A673 (cell line): ENCODE measurements at regions not wholly inside any gene's neighbourhood (a gene's known extent, or its start where the extent isn't known, plus 50 kb on each side); places are given as distances from the start of the nearest gene placed in this dataset.
"Not testable (repeated sequence)": the region's sequence is repeated elsewhere in the genome, so short reads cannot be mapped to it uniquely, and the experiment has no call there.

Experiments used
- CTCF ChIP-seq: fragments of 300-800, 200-600 bp; sonication (generic); conservative IDR thresholded peaks from 2 replicates; pipeline ENCODE4 v1.5.1; 2017; ENCODE audit warnings: low read depth, mild to moderate bottlenecking, antibody characterized with exemption, low read length, moderate library complexity, mixed read lengths
- EZH2 ChIP-seq: fragments of 200-600 bp; sonication (generic); IDR thresholded peaks from 2 replicates; pipeline ENCODE4 v1.6.1; 2017; ENCODE audit warnings: borderline replicate concordance, low read depth, mild to moderate bottlenecking, mixed read lengths, antibody characterized with exemption, low read length; ENCODE audit not compliant: poor library complexity, severe bottlenecking

- TF ChIP-seq CTCF, EZH2: not testable (repeated sequence)
Measured at GRCh38 chr20:54352541-54352940, 122.9 kb upstream of the DOK5 start.
